ENCODE measurements at regions not wholly inside any gene's neighbourhood (a gene's known extent, or its start where the extent isn't known, plus 50 kb on each side); places are given as distances from the start of the nearest gene placed in this dataset.

DNA sequence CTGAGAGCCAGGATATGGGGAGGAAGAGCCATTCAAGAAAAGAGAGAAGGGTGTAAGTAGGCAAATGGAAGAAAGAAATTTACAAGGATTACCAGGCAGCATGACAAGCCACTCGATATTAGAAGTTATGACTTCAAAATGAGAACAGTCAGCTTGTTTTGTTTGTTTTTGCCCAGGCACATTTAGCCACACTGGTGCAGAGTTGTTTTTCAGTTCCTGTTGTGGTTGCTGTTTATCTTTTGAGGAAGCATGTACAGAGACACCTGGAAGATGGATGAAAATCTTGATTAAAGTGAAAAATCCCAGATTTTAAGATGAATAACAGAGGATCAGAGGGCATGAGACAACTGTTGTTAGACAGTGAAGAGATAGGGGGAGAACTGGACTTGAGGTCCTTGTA is 199.1 kb downstream of the MTRR start:
- Histone ChIP-seq H3K23me2 (ENCODE audit: low read depth, low read length) (no peaks in the 10 kb centered on the region), H3K14ac (ENCODE audit: insufficient read length) (no peak overlapping the region), H3K79me1 (ENCODE audit: low read depth, low read length) (no peaks in the 10 kb centered on the region), H3K9ac (replicated peaks in 1 of 4; ENCODE audit: extremely low read depth in 1 of 4, low read depth in 3 of 4, low read length in 3 of 4) (no peak overlapping the region), H2BK12ac (ENCODE audit: low read depth, low read length) (no peak overlapping the region), H3K79me2 (ENCODE audit: control insufficient read depth in 1 of 2, insufficient read depth in 2 of 2, low read length in 2 of 2) (no peaks in the 10 kb centered on the region), H3K56ac (replicated peaks; ENCODE audit: insufficient read length, low read depth, low read length) (no peak overlapping the region), H2BK5ac (ENCODE audit: low read depth, low read length) (no peak overlapping the region), H3K4me1 (replicated peaks in 1 of 4; ENCODE audit: control insufficient read depth in 3 of 4, insufficient read depth in 4 of 4, low read length in 3 of 4) (no peaks in the 10 kb centered on the region), H4K20me1 (replicated peaks in 1 of 2; ENCODE audit: control insufficient read depth in 1 of 2, insufficient read depth in 2 of 2, low read length in 2 of 2) (no peaks in the 10 kb centered on the region), H4K8ac (ENCODE audit: extremely low read depth, insufficient read depth, low read length) (no peak overlapping the region), H2AFZ (ENCODE audit: low read length) (peak overlapping the region; percentile 34; the same call in 1 of the 2 replicates), H4K91ac (replicated peaks; ENCODE audit: insufficient read length, low read length) (no peak overlapping the region), H4K5ac (ENCODE audit: insufficient read length, low read depth, low read length) (no peak overlapping the region), H2AK5ac (ENCODE audit: low read depth, low read length) (no peak overlapping the region), H3K4me3 (ENCODE audit: extremely low read depth in 1 of 4, insufficient read depth in 2 of 4, low read depth in 3 of 4, low read length in 4 of 4) (no peak overlapping the region), H2BK20ac (ENCODE audit: low read length) (no peak overlapping the region), H3K18ac (ENCODE audit: extremely low read depth, low read length) (no peak overlapping the region), H3K9me3 (ENCODE audit: insufficient read depth in 2 of 2, low read depth in 1 of 2, low read length in 1 of 2) (no peaks in the 10 kb centered on the region), H3K27me3 (replicated peaks in 1 of 4; ENCODE audit: control insufficient read depth in 3 of 4, extremely low read depth in 1 of 4, insufficient read depth in 3 of 4, low read length in 3 of 4) (no peaks in the 10 kb centered on the region), H2BK15ac (ENCODE audit: low read length) (no peak overlapping the region), H3K4me2 (ENCODE audit: insufficient read depth in 1 of 2, low read depth in 2 of 2, low read length in 2 of 2) (no peak overlapping the region), H2BK120ac (replicated peaks; ENCODE audit: low read depth, low read length) (no peak overlapping the region), H3K4ac (replicated peaks; ENCODE audit: insufficient read length, low read depth, low read length) (no peak overlapping the region), H3K36me3 (ENCODE audit: control insufficient read depth in 2 of 4, insufficient read depth in 4 of 4, low read length in 3 of 4) (no peaks in the 10 kb centered on the region), H3K27ac (ENCODE audit: low read depth, low read length) (no peak overlapping the region), H3K23ac (ENCODE audit: insufficient read length) (no peak overlapping the region)
- POLR2A ChIA-PET (ENCODE audit: partially characterized antibody), result interaction anchor here (0.8 kb wide), 1 partner anchor 157 kb away, joined by 3 read pairs; no protein-coding TSS in a partner anchor
- CTCF ChIA-PET (ENCODE audit: partially characterized antibody), result no interaction called here
- no peak for FAIRE-seq
- no peak for DNase-seq (ENCODE audit: low read depth in 1 of 2, low spot score in 2 of 2)
- WGBS, 2 experiments (ENCODE audit: extremely low coverage in 1 of 2, insufficient coverage in 1 of 2, insufficient read length in 1 of 2, insufficient replicate concordance in 2 of 2, low coverage in 1 of 2, low lambda C conversion rate in 2 of 2, missing lambda C conversion rate in 1 of 2), result 93% methylated on average over 1 of the region's 1 CpG; no CpG with 5 or more reads in 1 of the 2 experiments
- no peak for TF ChIP-seq SAP30 (IDR thresholded peaks at IDR 0.05; ENCODE audit: insufficient read depth, insufficient replicate concordance, low read length)
- no peak for TF ChIP-seq NRF1 (IDR thresholded peaks at IDR 0.05; ENCODE audit: low read depth, low read length)
- no peak for TF ChIP-seq RNF2 (IDR thresholded peaks at IDR 0.05; ENCODE audit: borderline replicate concordance, low read depth, low read length, missing control alignments, poor library complexity, severe bottlenecking)
- no peak for TF ChIP-seq SP2 (IDR thresholded peaks at IDR 0.05; ENCODE audit: low read length)
- TF ChIP-seq KDM4A (IDR thresholded peaks at IDR 0.05; ENCODE audit: low read depth, low read length, severe bottlenecking), result no peak
- TF ChIP-seq KDM1A (IDR thresholded peaks at IDR 0.05; ENCODE audit: borderline replicate concordance, low read length), result no peak
- no peak for TF ChIP-seq ASH2L (IDR thresholded peaks at IDR 0.05; ENCODE audit: low read length)
- TF ChIP-seq BACH1 (IDR thresholded peaks at IDR 0.05; ENCODE audit: low read length), result no peak
- no peak for TF ChIP-seq TAF1 (IDR thresholded peaks at IDR 0.05; ENCODE audit: low read depth, low read length)
- TF ChIP-seq, protein P1, sequence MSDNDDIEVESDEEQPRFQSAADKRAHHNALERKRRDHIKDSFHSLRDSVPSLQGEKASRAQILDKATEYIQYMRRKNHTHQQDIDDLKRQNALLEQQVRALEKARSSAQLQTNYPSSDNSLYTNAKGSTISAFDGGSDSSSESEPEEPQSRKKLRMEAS (IDR thresholded peaks at IDR 0.05), result no peak
- TF ChIP-seq GABPA (IDR thresholded peaks at IDR 0.05; ENCODE audit: borderline replicate concordance, insufficient read depth, low read length), result no peak
- TF ChIP-seq, protein P2, sequence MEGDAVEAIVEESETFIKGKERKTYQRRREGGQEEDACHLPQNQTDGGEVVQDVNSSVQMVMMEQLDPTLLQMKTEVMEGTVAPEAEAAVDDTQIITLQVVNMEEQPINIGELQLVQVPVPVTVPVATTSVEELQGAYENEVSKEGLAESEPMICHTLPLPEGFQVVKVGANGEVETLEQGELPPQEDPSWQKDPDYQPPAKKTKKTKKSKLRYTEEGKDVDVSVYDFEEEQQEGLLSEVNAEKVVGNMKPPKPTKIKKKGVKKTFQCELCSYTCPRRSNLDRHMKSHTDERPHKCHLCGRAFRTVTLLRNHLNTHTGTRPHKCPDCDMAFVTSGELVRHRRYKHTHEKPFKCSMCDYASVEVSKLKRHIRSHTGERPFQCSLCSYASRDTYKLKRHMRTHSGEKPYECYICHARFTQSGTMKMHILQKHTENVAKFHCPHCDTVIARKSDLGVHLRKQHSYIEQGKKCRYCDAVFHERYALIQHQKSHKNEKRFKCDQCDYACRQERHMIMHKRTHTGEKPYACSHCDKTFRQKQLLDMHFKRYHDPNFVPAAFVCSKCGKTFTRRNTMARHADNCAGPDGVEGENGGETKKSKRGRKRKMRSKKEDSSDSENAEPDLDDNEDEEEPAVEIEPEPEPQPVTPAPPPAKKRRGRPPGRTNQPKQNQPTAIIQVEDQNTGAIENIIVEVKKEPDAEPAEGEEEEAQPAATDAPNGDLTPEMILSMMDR (IDR thresholded peaks at IDR 0.05; ENCODE audit: control extremely low read depth in 1 of 3, insufficient read depth in 1 of 3, low read depth in 1 of 3, low read length in 3 of 3), result no peak

Data from H1 (cell line).